GM12891 (cell line): ENCODE measurements at regions not wholly inside any gene's neighbourhood (a gene's known extent, or its start where the extent isn't known, plus 50 kb on each side); places are given as distances from the start of the nearest gene placed in this dataset.
"Not testable (repeated sequence)": the region's sequence is repeated elsewhere in the genome, so short reads cannot be mapped to it uniquely, and the experiment has no call there.

Experiments used
- POLR2A ChIP-seq: IDR thresholded peaks from 2 replicates; pipeline ENCODE4 v1.6.1; 2011; ENCODE audit warnings: low read depth, low read length, control low read depth
- POLR2AphosphoS5 ChIP-seq: IDR thresholded peaks from 2 replicates; pipeline ENCODE4 v1.6.1; 2011; ENCODE audit warnings: low read depth, low read length, control low read depth
- POU2F2 ChIP-seq: IDR thresholded peaks from 2 replicates; pipeline ENCODE4 v1.6.1; 2011; ENCODE audit warnings: low read depth, mild to moderate bottlenecking, control low read depth, low read length, moderate library complexity
- SPI1 ChIP-seq: IDR thresholded peaks from 2 replicates; pipeline ENCODE4 v1.6.1; 2011; ENCODE audit warnings: low read depth, low read length, control low read depth
- TAF1 ChIP-seq: IDR thresholded peaks from 2 replicates; pipeline ENCODE4 v1.6.1; 2011; ENCODE audit warnings: low read depth, low read length, control low read depth

- not testable (repeated sequence) for TF ChIP-seq POLR2A, POLR2AphosphoS5, SPI1, TAF1, POU2F2
Observed at GRCh38 chr14:49965068-49965651, 72.3 kb downstream of the ARF6 start.
